HG02588 (cell line): ENCODE measurements at regions not wholly inside any gene's neighbourhood (a gene's known extent, or its start where the extent isn't known, plus 50 kb on each side); places are given as distances from the start of the nearest gene placed in this dataset.
"Not testable (repeated sequence)": the region's sequence is repeated elsewhere in the genome, so short reads cannot be mapped to it uniquely, and the experiment has no call there.

Experiments
- ATAC-seq: cut with Tn5 transposase; IDR thresholded peaks from one replicate; pipeline ENCODE4 v1.9.1; 2021; ENCODE audit warnings: mild to moderate bottlenecking, moderate library complexity; ENCODE audit not compliant: unreplicated experiment

- no peak for ATAC-seq
Observed at GRCh38 chr7:94173436-94173835, 169.3 kb upstream of the BET1 start.

- no peak for ATAC-seq
Observed at GRCh38 chr7:94174375-94174774, 170.2 kb upstream of the BET1 start.

GRCh38 chr7:94174956-94175355, 170.8 kb upstream of the BET1 start:
- ATAC-seq, result no peak

- ATAC-seq, result no peak
Observed at GRCh38 chr7:94176694-94177200, 172.6 kb upstream of the BET1 start.

GRCh38 chr7:94177441-94177840, 173.3 kb upstream of the BET1 start:
- no peak for ATAC-seq

GRCh38 chr7:94178230-94178629, 174.1 kb upstream of the BET1 start:
- peak; percentile 94 for ATAC-seq

GRCh38 chr7:94179466-94179865, 175.3 kb upstream of the BET1 start:
- ATAC-seq, result no peak

- no peak for ATAC-seq
Observed at GRCh38 chr7:94182066-94182465, 177.9 kb upstream of the BET1 start.

GRCh38 chr7:94182721-94183120, 178.6 kb upstream of the BET1 start:
- no peak for ATAC-seq

GRCh38 chr7:94183289-94183749, 179.2 kb upstream of the BET1 start:
- no peak for ATAC-seq

GRCh38 chr7:94183891-94184290, 179.7 kb upstream of the BET1 start:
- ATAC-seq, result no peak

GRCh38 chr7:94188350-94188749, 184.2 kb upstream of the BET1 start:
- ATAC-seq, result no peak

- no peak for ATAC-seq
Observed at GRCh38 chr7:94190599-94191061, 186.5 kb upstream of the BET1 start.

GRCh38 chr7:94194426-94194825, 190.3 kb upstream of the BET1 start:
- not testable (repeated sequence) for ATAC-seq

- ATAC-seq, result no peak
Observed at GRCh38 chr7:94195201-94195600, 191.0 kb upstream of the BET1 start.

GRCh38 chr7:94195813-94196212, 191.7 kb upstream of the BET1 start:
- no peak for ATAC-seq

- no peak for ATAC-seq
Observed at GRCh38 chr7:94205529-94205928, 189.2 kb upstream of the COL1A2 start.

GRCh38 chr7:94206295-94206694, 188.4 kb upstream of the COL1A2 start:
- ATAC-seq, result no peak

GRCh38 chr7:94212160-94212559, 182.5 kb upstream of the COL1A2 start:
- no peak for ATAC-seq

- no peak for ATAC-seq
Observed at GRCh38 chr7:94216944-94217461, 177.7 kb upstream of the COL1A2 start.

GRCh38 chr7:94217766-94218165, 176.9 kb upstream of the COL1A2 start:
- ATAC-seq, result no peak

- ATAC-seq, result no peak
Observed at GRCh38 chr7:94222516-94222915, 172.2 kb upstream of the COL1A2 start.
